Nucleus accumbens (tissue), 56 donors: ENCODE measurements at regions not wholly inside any gene's neighbourhood (a gene's known extent, or its start where the extent isn't known, plus 50 kb on each side); places are given as distances from the start of the nearest gene placed in this dataset.

Experiments used
- DNase-seq, 56 donors: peaks; one replicate each; lab custom pipeline; 2025; lab: John Stamatoyannopoulos, UW

DNA sequence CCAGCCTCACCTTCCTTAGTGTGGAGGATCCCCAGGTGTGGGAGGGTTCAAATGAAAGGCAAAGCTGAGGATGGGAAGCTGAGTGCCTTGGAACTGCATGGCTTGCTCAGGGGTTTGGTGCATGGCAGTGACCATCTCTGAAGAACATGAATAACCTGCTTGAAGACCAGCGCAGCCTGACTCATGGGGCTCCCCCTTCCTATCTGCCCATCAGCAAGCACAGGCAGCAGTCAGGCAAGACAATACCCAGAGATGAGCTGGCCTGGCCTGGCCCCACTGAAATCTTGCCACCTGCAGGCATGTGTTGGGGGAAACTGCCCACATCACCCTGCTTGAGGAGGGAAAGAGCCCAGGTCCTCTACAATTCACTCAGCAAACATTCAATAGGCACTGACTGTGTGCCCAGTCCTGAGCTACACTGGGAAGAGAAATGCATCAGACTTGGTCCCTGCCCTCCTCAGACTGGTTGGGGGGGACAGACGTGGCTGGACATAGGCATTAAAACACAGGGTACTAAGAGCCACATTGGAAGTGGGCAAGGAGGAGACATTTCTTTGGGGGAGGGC lies 105.0 kb upstream of the ALDH1B1 start:
- DNase-seq: no peak

DNA sequence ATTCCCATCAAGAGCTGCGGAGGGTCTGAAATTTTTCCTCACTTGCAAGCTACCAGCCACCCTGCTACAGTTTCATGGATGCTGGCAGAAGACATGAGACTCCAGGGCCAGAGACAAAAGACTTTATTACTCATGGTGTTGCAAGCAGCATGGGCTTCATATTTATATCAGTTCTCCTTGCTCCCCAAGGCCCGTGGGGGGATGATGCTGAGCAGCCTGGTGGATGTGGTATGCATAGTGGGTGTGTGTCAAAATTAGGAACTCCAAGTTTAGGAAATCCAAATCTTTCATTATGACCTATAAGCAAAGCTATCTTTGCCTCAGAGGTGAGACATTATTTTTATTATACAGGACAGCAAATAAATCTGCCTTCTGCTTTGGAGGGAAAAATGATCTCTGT lies 105.7 kb upstream of the ALDH1B1 start:
- no peak for DNase-seq

- DNase-seq: no peak
Observed at GRCh38 chr9:38286357-38286756, 106.1 kb upstream of the ALDH1B1 start.

- no peak for DNase-seq
Observed at GRCh38 chr9:38285236-38285635, 107.3 kb upstream of the ALDH1B1 start.

GRCh38 chr9:38284588-38285051 lies 107.9 kb upstream of the ALDH1B1 start:
- peak in 1 of 56 donors; percentile 6 for DNase-seq

DNA sequence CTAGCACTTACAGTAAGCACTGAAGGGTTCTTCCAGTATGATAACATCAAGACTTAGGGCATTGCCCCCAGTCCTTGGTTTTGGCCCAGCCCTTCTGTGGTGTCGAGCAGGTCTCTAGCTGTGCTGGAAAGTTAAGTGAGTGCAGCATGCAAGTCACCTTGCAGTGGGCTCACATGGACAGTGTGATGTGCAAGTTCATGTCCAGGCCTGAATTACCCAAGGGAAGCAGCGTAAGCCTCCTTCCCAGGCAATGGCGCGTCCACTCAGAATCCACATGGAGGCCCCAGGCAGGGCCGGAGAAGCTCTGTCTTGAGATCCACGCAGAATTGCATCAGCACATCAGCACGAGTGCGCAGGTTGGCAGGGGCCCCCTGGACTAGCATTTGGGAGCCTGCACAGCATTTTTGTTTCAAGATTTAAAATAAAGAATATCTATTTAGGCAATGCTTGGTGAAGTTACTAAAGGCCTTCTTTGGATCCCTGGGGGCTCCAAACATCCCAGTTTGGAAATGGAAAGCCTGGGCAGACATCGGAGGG lies 108.4 kb upstream of the ALDH1B1 start:
- no peak for DNase-seq

- no peak for DNase-seq
Observed at GRCh38 chr9:38282756-38283155, 109.7 kb upstream of the ALDH1B1 start.

GRCh38 chr9:38281917-38282316 lies 110.6 kb upstream of the ALDH1B1 start:
- no peak for DNase-seq

DNA sequence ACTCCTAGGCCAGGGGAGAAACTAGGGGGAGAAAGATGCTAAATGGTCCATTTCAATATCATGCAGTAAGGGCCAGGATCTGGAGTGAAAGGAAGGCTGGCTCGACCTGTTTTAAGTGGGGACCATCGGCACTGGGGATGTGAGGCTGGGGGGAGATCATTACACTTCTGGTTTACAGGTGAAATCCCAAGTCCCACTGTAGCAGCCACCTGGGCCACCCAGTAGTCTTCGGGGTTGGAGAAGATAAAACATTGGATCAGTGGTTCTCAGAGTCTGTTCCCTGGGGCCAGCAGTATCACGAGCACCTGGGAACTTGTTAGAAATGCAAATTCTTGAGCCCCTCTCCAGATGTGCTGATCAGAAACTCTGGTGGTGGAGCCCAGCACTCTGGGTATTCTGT lies 111.3 kb upstream of the ALDH1B1 start:
- DNase-seq: no peak

DNA sequence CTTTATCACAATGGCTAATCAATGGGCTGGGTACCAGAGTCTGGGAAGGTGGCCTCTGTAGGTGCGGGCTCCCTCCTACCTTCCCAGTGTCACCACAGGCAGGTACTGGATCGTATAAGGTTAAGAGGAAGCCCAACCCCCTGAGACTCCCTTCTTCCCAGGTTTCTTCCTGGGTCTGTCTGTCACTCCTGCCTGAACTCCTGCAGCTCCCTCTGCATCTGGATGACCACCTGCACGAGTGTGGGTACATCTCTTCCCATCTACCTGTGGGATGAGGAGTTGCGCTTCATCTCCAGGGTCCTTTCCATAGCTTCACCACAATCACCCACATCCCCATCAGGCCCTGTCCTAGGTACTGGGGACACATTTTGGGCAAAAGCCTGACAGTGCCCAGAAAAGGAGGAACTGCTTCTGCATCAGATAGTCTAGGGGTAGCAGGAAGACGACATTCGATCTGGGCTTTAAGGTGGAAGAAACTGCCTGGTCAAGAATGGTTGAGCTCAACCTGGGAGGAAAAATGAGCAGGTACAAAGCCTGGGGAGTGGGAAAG lies 112.2 kb upstream of the ALDH1B1 start:
- no peak for DNase-seq

GRCh38 chr9:38278931-38279679 lies 113.4 kb upstream of the ALDH1B1 start:
- no peak for DNase-seq

DNA sequence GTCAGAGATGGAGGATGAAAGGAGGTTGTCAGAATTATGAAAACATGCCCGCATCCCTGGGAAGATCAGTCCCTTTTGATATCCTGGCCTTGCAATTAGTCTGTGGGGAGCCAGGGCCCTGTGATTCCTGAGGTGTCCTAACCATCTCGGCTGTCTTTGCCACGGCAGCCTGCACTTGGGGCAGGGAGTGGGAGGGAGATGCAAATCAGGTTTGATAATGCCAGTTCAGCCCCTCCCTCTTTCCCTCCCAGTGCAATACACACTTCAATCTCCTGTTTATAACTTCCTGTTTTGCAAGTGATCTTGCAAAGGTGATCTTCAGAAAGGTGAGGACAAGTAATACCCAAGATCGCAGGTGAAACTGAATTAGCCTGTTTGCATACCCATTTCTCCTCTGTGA lies 114.0 kb upstream of the ALDH1B1 start:
- DNase-seq: no peak

GRCh38 chr9:38277601-38278200 lies 114.8 kb upstream of the ALDH1B1 start:
- no peak for DNase-seq

DNA sequence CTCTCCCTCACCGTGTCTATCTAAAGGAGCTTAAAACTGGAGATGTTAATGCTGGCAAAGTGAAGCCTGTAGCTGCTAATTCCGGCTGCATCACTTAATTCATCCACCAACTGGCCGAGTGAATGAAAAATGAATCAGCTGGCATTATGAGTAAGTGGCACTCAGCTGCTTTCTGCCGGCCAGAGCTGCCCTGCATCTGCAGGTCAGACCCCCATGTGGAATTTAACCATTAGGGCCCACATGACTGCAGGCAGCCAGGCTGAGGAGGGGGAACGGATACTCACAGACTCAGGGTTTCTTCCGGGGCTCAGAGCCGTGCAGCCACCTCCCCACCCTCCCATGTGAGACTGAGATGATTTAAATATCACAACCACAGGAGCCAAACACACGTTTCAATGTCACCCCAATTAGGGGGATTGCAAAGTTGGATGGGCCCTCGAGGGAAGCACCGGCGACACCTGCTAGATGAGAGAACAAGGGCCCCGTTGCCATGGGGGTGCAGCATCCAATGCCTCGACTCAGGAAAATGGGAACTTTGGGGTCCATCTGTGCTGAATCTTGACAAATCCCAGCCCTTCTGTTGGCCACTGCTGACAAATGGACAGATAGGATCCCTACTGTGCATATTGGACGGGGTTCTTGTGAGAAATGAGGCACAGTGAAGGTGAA lies 115.6 kb upstream of the ALDH1B1 start:
- DNase-seq: no peak

GRCh38 chr9:38274800-38275199 lies 117.7 kb upstream of the ALDH1B1 start:
- no peak for DNase-seq

- DNase-seq: no peak
Observed at GRCh38 chr9:38272710-38273109, 119.8 kb upstream of the ALDH1B1 start.

GRCh38 chr9:38271666-38272241 lies 120.7 kb upstream of the ALDH1B1 start:
- DNase-seq: no peak

- no peak for DNase-seq
Observed at GRCh38 chr9:38269775-38270174, 122.7 kb upstream of the ALDH1B1 start.

GRCh38 chr9:38263532-38263931 lies 129.0 kb upstream of the ALDH1B1 start:
- DNase-seq: no peak

DNA sequence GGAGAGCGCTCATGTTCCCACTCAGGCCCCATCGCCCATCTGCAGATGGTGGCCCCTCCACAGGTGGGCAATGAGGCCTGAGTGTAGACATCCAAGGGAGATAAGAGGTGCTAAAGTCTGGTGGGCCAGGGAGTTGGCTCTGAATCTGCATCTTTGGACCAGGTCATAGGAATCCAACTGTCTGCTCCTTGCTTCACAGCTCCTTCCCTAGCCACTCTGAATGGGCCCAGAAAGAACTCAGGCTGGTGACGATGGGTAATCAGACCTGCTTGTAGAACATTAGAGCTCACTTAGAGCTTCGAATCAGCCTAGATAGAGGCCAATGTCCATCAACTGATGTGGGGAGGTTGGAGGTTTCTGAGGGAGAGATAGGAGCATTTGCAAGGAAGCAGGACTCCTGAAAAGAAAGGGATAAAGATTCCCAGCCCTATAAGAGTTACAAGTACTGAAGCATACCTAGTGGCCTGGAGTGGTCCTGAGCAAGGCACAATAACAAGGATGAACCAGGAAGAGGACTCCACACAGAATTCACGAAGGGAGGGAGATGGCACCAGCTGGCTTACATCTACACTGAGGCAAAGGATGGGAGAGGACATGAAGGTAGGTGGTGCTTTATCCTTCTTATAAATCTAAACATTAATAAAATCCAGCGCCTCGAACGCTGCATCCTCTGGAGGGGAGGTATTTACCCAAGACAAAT lies 132.8 kb upstream of the ALDH1B1 start:
- DNase-seq: no peak
